Neural cell (in vitro differentiated cells): ENCODE measurements at regions not wholly inside any gene's neighbourhood (a gene's known extent, or its start where the extent isn't known, plus 50 kb on each side); places are given as distances from the start of the nearest gene placed in this dataset.

Experiments
- H2AFZ ChIP-seq: fragments of 200-600, 300-800 bp; sonication (generic), shearing (Covaris generic); 2 replicates; pipeline ENCODE4 v1.6.0; 2014; ENCODE audit warnings: low read depth, mild to moderate bottlenecking, antibody characterized with exemption, low read length, moderate library complexity
- H3F3A ChIP-seq: fragments of 200-600 bp; shearing (Covaris generic); 2 replicates; pipeline ENCODE4 v1.6.1; 2016; ENCODE audit warnings: mild to moderate bottlenecking, moderate library complexity, mixed read lengths, antibody characterized with exemption, low read length; ENCODE audit not compliant: insufficient read depth, poor library complexity, severe bottlenecking
- H3K27ac ChIP-seq: fragments of 200-600, 300-800 bp; sonication (generic), shearing (Covaris generic); 2 replicates; pipeline ENCODE4 v1.5.1; 2014; ENCODE audit warnings: mild to moderate bottlenecking, low read length, moderate library complexity
- H3K27me3 ChIP-seq: fragments of 300-800, 200-600 bp; sonication (generic), shearing (Covaris generic); 2 replicates; pipeline ENCODE4 v1.6.0; 2014; ENCODE audit warnings: mild to moderate bottlenecking, low read depth, low read length, moderate library complexity; ENCODE audit not compliant: insufficient read depth
- H3K36me3 ChIP-seq: fragments of 300-800, 200-600 bp; sonication (generic), shearing (Covaris generic); 2 replicates; pipeline ENCODE4 v1.5.1; 2014; ENCODE audit warnings: mild to moderate bottlenecking, antibody characterized with exemption, low read length, moderate library complexity; ENCODE audit not compliant: insufficient read depth
- H3K4me2 ChIP-seq: fragments of 300-800, 200-600 bp; sonication (generic), shearing (Covaris generic); 2 replicates; pipeline ENCODE4 v1.6.0; 2014; ENCODE audit warnings: mild to moderate bottlenecking, low read length
- H3K4me3 ChIP-seq: fragments of 300-800, 200-600 bp; sonication (generic), shearing (Covaris generic); 2 replicates; pipeline ENCODE4 v1.5.1; 2014; ENCODE audit warnings: mild to moderate bottlenecking, low read length, moderate library complexity
- H3K79me2 ChIP-seq: fragments of 200-600 bp; shearing (Covaris generic); replicated peaks from 2 replicates; pipeline ENCODE4 v1.6.0; 2014; ENCODE audit warnings: mild to moderate bottlenecking, low read length, moderate library complexity; ENCODE audit not compliant: insufficient read depth
- H3K9ac ChIP-seq: fragments of 300-800, 200-600 bp; sonication (generic), shearing (Covaris generic); 2 replicates; pipeline ENCODE4 v1.6.1; 2016; ENCODE audit warnings: mild to moderate bottlenecking, low read length, mixed read lengths
- H3K9me2 ChIP-seq: fragments of 200-600 bp; shearing (Covaris generic); 2 replicates; pipeline ENCODE4 v1.6.1; 2016; ENCODE audit warnings: mild to moderate bottlenecking, low read length, mixed read lengths; ENCODE audit not compliant: insufficient read depth
- H3K9me3 ChIP-seq: fragments of 200-600, 300-800 bp; sonication (generic), shearing (Covaris generic); 2 replicates; pipeline ENCODE4 v1.6.1; 2016; ENCODE audit warnings: mild to moderate bottlenecking, mixed run types, low read length, moderate library complexity, mixed read lengths
- H4K20me1 ChIP-seq: fragments of 200-600 bp; shearing (Covaris generic); 2 replicates; pipeline ENCODE4 v1.6.1; 2016; ENCODE audit warnings: mild to moderate bottlenecking, mixed run types; ENCODE audit not compliant: insufficient read depth
- EP300 ChIP-seq: fragments of 450-650 bp; conservative IDR thresholded peaks from 2 replicates; pipeline ENCODE4 v1.6.1; 2014; ENCODE audit warnings: antibody characterized with exemption, mild to moderate bottlenecking, moderate library complexity; ENCODE audit not compliant: poor library complexity, severe bottlenecking
- EZH2 ChIP-seq: fragments of 200-600, 300-800 bp; shearing (Covaris generic), sonication (generic); IDR thresholded peaks from 2 replicates; pipeline ENCODE4 v1.6.1; 2014; ENCODE audit warnings: antibody characterized with exemption, low read length, borderline replicate concordance, mild to moderate bottlenecking; ENCODE audit not compliant: insufficient read depth, poor library complexity, severe bottlenecking
- MXI1 ChIP-seq: fragments of 450-650 bp; conservative IDR thresholded peaks from 2 replicates; pipeline ENCODE4 v1.6.1; 2014; ENCODE audit warnings: antibody characterized with exemption, mild to moderate bottlenecking; ENCODE audit not compliant: poor library complexity, severe bottlenecking
- POLR2AphosphoS5 ChIP-seq: IDR thresholded peaks from 2 replicates; pipeline ENCODE4 v1.6.1; 2012
- RAD21 ChIP-seq: fragments of 450-650 bp; conservative IDR thresholded peaks from 2 replicates; pipeline ENCODE4 v1.6.1; 2014; ENCODE audit warnings: antibody characterized with exemption, mild to moderate bottlenecking, moderate library complexity
- SMC3 ChIP-seq: fragments of 450-650 bp; conservative IDR thresholded peaks from 2 replicates; pipeline ENCODE4 v1.6.1; 2014; ENCODE audit warnings: antibody characterized with exemption, mild to moderate bottlenecking, moderate library complexity; ENCODE audit not compliant: poor library complexity
- TAF1 ChIP-seq: IDR thresholded peaks from 2 replicates; pipeline ENCODE4 v1.6.1; 2012; ENCODE audit warnings: low read depth
- TF ChIP-seq, protein P1 (sequence below): fragments of 450-650 bp; IDR thresholded peaks from 2 replicates; pipeline ENCODE4 v1.5.1; 2014; ENCODE audit warnings: antibody characterized with exemption, mild to moderate bottlenecking, moderate library complexity; ENCODE audit not compliant: poor library complexity, severe bottlenecking
- TF ChIP-seq, protein P2 (sequence below): IDR thresholded peaks from 2 replicates; pipeline ENCODE4 v1.6.1; 2012; ENCODE audit warnings: borderline replicate concordance

DNA sequence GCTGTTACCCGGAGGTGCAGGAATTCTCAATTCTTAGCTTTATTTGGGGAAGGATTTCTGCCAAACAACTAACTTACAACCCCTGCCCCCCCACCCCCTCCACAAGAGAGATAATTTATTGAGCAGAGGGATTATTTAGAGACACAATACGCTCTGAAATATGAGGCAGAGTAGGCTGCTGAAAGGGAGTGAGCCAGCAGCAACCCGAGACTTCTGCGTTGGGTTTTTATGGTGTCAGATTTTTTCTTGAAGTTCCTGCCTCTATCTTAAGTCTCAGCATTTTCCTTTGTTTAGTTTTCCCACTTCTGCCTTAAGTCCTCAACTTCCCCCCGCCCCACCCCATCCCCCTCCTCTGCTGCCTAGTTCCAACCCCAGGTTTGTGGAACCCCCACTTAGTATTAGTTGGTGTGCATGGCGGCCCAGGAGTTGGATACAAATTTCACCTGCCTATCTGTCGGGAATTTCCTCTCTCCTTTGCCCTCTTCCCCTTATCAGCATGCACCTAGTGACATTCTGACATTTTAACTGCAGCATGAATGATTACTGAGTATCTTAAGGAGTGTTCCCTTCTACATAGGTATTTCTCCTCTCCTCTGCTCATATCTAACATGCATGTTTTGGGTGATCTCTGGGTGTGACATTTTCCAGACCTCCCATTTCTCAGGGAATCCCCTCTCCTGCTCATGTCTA lies 1635.9 kb upstream of the LRRTM1 start:
- H3K4me3 ChIP-seq, result no peak overlapping the region
- no peak overlapping the region for H2AFZ ChIP-seq
- H3K27me3 ChIP-seq, result no peaks in the 10 kb centered on the region
- no peak overlapping the region for H3K27ac ChIP-seq
- H3K36me3 ChIP-seq, result no peaks in the 10 kb centered on the region
- H3K9me3 ChIP-seq, result no peaks in the 10 kb centered on the region
- no peaks in the 10 kb centered on the region for H3K79me2 ChIP-seq
- H3K4me2 ChIP-seq, result no peak overlapping the region
- H3K9ac ChIP-seq, result no peak overlapping the region
- no peak for TF ChIP-seq EZH2
- TF ChIP-seq EP300, result peak; percentile 50
- H4K20me1 ChIP-seq, result no peaks in the 10 kb centered on the region
- no peaks in the 10 kb centered on the region for H3F3A ChIP-seq
- H3K9me2 ChIP-seq, result no peaks in the 10 kb centered on the region

DNA sequence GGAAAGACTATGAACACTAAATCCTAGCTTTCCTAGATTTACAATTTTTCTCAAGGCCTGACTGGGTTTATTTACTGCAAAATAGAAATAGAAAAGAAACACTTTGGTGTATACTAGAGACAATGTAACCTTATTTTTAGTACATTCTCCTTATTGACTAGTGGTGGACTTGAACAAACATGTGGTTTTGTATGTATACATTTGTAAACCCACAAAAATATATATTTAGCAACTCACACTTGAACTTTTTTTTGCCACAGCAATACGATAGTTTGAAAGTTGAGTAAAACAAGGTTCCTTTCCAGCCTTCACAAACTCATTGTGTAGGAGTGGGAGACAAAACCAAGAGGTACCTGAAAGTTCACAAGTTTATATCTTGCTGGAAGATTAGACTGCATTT lies 1633.4 kb upstream of the LRRTM1 start:
- H3K4me3 ChIP-seq, result no peak overlapping the region
- H2AFZ ChIP-seq, result no peak overlapping the region
- H3K27ac ChIP-seq, result no peak overlapping the region
- no peak overlapping the region for H3K9ac ChIP-seq
- H4K20me1 ChIP-seq, result no peaks in the 10 kb centered on the region
- H3K4me2 ChIP-seq, result no peak overlapping the region
- H3K9me2 ChIP-seq, result no peaks in the 10 kb centered on the region
- no peaks in the 10 kb centered on the region for H3K79me2 ChIP-seq
- no peaks in the 10 kb centered on the region for H3K27me3 ChIP-seq
- TF ChIP-seq RAD21 (no peak), TAF1 (no peak), EP300 (no peak), EZH2 (no peak), MXI1 (no peak), POLR2AphosphoS5 (no peak), SMC3 (no peak)
- TF ChIP-seq, protein P1, sequence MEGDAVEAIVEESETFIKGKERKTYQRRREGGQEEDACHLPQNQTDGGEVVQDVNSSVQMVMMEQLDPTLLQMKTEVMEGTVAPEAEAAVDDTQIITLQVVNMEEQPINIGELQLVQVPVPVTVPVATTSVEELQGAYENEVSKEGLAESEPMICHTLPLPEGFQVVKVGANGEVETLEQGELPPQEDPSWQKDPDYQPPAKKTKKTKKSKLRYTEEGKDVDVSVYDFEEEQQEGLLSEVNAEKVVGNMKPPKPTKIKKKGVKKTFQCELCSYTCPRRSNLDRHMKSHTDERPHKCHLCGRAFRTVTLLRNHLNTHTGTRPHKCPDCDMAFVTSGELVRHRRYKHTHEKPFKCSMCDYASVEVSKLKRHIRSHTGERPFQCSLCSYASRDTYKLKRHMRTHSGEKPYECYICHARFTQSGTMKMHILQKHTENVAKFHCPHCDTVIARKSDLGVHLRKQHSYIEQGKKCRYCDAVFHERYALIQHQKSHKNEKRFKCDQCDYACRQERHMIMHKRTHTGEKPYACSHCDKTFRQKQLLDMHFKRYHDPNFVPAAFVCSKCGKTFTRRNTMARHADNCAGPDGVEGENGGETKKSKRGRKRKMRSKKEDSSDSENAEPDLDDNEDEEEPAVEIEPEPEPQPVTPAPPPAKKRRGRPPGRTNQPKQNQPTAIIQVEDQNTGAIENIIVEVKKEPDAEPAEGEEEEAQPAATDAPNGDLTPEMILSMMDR, result no peak
- TF ChIP-seq, protein P2, sequence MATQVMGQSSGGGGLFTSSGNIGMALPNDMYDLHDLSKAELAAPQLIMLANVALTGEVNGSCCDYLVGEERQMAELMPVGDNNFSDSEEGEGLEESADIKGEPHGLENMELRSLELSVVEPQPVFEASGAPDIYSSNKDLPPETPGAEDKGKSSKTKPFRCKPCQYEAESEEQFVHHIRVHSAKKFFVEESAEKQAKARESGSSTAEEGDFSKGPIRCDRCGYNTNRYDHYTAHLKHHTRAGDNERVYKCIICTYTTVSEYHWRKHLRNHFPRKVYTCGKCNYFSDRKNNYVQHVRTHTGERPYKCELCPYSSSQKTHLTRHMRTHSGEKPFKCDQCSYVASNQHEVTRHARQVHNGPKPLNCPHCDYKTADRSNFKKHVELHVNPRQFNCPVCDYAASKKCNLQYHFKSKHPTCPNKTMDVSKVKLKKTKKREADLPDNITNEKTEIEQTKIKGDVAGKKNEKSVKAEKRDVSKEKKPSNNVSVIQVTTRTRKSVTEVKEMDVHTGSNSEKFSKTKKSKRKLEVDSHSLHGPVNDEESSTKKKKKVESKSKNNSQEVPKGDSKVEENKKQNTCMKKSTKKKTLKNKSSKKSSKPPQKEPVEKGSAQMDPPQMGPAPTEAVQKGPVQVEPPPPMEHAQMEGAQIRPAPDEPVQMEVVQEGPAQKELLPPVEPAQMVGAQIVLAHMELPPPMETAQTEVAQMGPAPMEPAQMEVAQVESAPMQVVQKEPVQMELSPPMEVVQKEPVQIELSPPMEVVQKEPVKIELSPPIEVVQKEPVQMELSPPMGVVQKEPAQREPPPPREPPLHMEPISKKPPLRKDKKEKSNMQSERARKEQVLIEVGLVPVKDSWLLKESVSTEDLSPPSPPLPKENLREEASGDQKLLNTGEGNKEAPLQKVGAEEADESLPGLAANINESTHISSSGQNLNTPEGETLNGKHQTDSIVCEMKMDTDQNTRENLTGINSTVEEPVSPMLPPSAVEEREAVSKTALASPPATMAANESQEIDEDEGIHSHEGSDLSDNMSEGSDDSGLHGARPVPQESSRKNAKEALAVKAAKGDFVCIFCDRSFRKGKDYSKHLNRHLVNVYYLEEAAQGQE, result no peak
- no peaks in the 10 kb centered on the region for H3K36me3 ChIP-seq
- H3K9me3 ChIP-seq, result no peaks in the 10 kb centered on the region
- H3F3A ChIP-seq, result no peaks in the 10 kb centered on the region
